ENCODE measurements at regions not wholly inside any gene's neighbourhood (a gene's known extent, or its start where the extent isn't known, plus 50 kb on each side); places are given as distances from the start of the nearest gene placed in this dataset.

GRCh38 chr1:213440766-213441165 is 389.7 kb downstream of the RPS6KC1 start:
- TF ChIP-seq CTCF (IDR thresholded peaks at IDR 0.05): no peak
- Histone ChIP-seq H3K4me1 (ENCODE audit: control insufficient read depth in 1 of 2, low read depth in 2 of 2) (no peaks in the 10 kb centered on the region), H3K9me3 (no peaks in the 10 kb centered on the region), H3K27ac (no peak overlapping the region), H3K27me3 (replicated peaks; ENCODE audit: insufficient read depth) (no peaks in the 10 kb centered on the region), H3K4me3 (no peak overlapping the region), H3K36me3 (no peaks in the 10 kb centered on the region)
- no peak for ATAC-seq (ENCODE audit: insufficient number of reproducible peaks, low FRiP score, low read depth)
- no peak for DNase-seq (ENCODE audit: low spot score)

GRCh38 chr1:213443415-213443814 is 392.4 kb downstream of the RPS6KC1 start:
- H3K9me3 ChIP-seq: no peaks in the 10 kb centered on the region
- TF ChIP-seq CTCF (IDR thresholded peaks at IDR 0.05): no peak
- no peak for ATAC-seq (ENCODE audit: insufficient number of reproducible peaks, low FRiP score, low read depth)
- no peak for DNase-seq (ENCODE audit: low spot score)
- no peak overlapping the region for H3K27ac ChIP-seq
- H3K4me3 ChIP-seq: no peak overlapping the region
- H3K27me3 ChIP-seq (replicated peaks; ENCODE audit: insufficient read depth): no peaks in the 10 kb centered on the region
- H3K4me1 ChIP-seq (ENCODE audit: control insufficient read depth in 1 of 2, low read depth in 2 of 2): no peaks in the 10 kb centered on the region
- no peaks in the 10 kb centered on the region for H3K36me3 ChIP-seq

- Histone ChIP-seq H3K4me3 (no peak overlapping the region), H3K36me3 (no peaks in the 10 kb centered on the region), H3K4me1 (ENCODE audit: control insufficient read depth in 1 of 2, low read depth in 2 of 2) (no peaks in the 10 kb centered on the region), H3K27me3 (replicated peaks; ENCODE audit: insufficient read depth) (no peaks in the 10 kb centered on the region), H3K9me3 (no peaks in the 10 kb centered on the region), H3K27ac (no peak overlapping the region)
- no peak for TF ChIP-seq CTCF (IDR thresholded peaks at IDR 0.05)
- DNase-seq (ENCODE audit: low spot score) (no peak), ATAC-seq (ENCODE audit: insufficient number of reproducible peaks, low FRiP score, low read depth) (no peak)
Observed at GRCh38 chr1:213444224-213444623, 393.2 kb downstream of the RPS6KC1 start.

GRCh38 chr1:213446496-213446895 is 395.5 kb downstream of the RPS6KC1 start:
- H3K36me3 ChIP-seq: no peaks in the 10 kb centered on the region
- DNase-seq (ENCODE audit: low spot score) (no peak), ATAC-seq (ENCODE audit: insufficient number of reproducible peaks, low FRiP score, low read depth) (no peak)
- no peak overlapping the region for H3K27ac ChIP-seq
- no peaks in the 10 kb centered on the region for H3K4me1 ChIP-seq (ENCODE audit: control insufficient read depth in 1 of 2, low read depth in 2 of 2)
- TF ChIP-seq CTCF (IDR thresholded peaks at IDR 0.05): no peak
- H3K4me3 ChIP-seq: no peak overlapping the region
- no peaks in the 10 kb centered on the region for H3K27me3 ChIP-seq (replicated peaks; ENCODE audit: insufficient read depth)
- H3K9me3 ChIP-seq: no peaks in the 10 kb centered on the region

GRCh38 chr1:213448360-213448759 is 397.3 kb downstream of the RPS6KC1 start:
- Histone ChIP-seq H3K36me3 (no peaks in the 10 kb centered on the region), H3K27me3 (replicated peaks; ENCODE audit: insufficient read depth) (no peaks in the 10 kb centered on the region), H3K27ac (no peak overlapping the region), H3K9me3 (no peaks in the 10 kb centered on the region), H3K4me1 (ENCODE audit: control insufficient read depth in 1 of 2, low read depth in 2 of 2) (no peaks in the 10 kb centered on the region), H3K4me3 (no peak overlapping the region)
- DNase-seq (ENCODE audit: low spot score): no peak
- TF ChIP-seq CTCF (IDR thresholded peaks at IDR 0.05): no peak
- no peak for ATAC-seq (ENCODE audit: insufficient number of reproducible peaks, low FRiP score, low read depth)

Data from thoracic aorta (tissue), 2 donors.